NCI-H446 treated with DMSO at 0.1 percent for 48 hours (cell line): ENCODE measurements at regions not wholly inside any gene's neighbourhood (a gene's known extent, or its start where the extent isn't known, plus 50 kb on each side); places are given as distances from the start of the nearest gene placed in this dataset.
"Not testable (repeated sequence)": the region's sequence is repeated elsewhere in the genome, so short reads cannot be mapped to it uniquely, and the experiment has no call there.

Experiments used
- DNase-seq: peaks from one replicate; lab custom pipeline; 2025; lab: John Stamatoyannopoulos, UW

GRCh38 chr3:43838009-43838758 lies 147.4 kb downstream of the ABHD5 start:
- no peak for DNase-seq

GRCh38 chr3:43838877-43839276 lies 148.1 kb downstream of the ABHD5 start:
- no peak for DNase-seq

DNA sequence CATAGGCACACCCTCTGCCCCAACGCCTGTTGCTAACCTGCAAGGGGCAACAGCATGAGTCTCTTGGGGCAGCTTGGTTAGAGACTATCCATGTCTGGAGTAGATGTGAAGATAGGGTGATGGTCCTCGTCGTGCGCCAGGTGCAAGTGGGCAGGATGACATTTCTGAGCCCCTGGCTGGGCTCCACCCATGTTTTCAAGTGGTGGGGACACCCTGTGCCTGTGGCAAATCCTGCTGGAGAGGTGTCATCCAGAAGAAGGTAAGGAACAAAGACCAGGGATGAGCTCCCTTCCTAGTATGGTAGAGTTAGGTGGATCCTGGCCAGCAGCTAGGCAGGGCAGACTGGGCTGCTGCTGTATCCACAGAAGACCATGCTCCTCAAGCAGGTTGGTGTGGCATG lies 152.6 kb downstream of the ABHD5 start:
- no peak for DNase-seq

DNA sequence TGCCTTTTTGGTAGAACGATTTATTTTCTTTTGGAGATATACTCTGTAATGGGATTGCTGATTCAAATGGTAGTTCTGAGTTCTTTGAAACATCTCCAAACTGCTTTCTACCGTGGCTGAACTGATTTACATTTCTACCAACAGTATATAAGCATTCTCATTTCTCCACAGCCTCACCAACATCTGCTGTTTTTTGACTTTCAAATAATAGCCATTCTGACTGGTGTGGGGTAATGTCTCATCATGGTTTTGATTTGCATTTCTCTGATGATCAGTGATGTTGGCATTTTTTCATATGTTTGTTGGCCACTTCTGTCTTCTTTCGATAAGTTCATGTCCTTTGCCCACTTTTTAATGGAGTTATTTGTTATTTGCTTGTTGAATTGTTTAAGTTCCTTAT lies 154.0 kb downstream of the ABHD5 start:
- DNase-seq, result no peak

- DNase-seq, result not testable (repeated sequence)
These were observed 154.8 kb downstream of the ABHD5 start for GRCh38 chr3:43845553-43845952.

GRCh38 chr3:43852066-43852465 lies 161.3 kb downstream of the ABHD5 start:
- no peak for DNase-seq

DNA sequence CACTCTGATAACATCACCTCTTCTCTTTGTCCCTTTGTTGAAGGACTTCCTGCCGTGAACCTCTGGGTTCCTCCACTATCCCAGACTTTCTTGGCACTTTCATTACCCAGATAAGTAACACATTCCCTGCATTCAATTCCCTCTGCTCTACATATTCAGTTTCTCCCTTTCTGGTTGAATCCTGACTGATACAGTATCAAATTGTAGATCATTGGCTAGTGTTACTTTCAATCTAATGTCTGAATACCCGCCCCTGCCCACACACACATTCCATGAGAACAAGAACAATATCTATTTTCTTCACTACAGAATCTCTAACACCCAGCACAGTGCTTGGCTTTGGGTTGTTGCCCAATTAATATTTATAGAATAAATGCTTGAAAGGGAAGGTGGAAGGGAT lies 163.5 kb downstream of the ABHD5 start:
- DNase-seq, result no peak

GRCh38 chr3:43854916-43855315 lies 164.2 kb downstream of the ABHD5 start:
- DNase-seq, result no peak

- no peak for DNase-seq
These were observed 165.0 kb downstream of the ABHD5 start for GRCh38 chr3:43855674-43856299.

DNA sequence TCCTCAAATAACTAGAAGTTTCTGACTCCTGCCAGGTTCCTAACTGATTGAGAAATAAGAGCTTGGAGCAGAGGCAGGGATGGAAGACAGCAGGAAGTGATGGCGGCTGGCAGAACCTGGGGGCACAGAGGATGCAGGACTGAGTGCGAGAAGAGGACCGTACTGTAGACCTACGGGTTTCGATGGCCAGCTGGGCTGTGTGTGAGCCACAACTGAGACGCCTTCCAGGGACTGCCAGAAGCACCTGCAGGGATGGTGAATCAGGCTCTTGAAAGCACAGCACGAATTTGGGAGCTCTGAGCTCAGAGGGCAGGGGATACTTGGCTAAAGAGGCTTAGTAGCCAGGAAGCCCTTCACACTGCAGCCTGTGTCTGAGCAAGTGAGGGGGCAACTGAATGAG lies 165.6 kb downstream of the ABHD5 start:
- no peak for DNase-seq

- no peak for DNase-seq
These were observed 166.0 kb downstream of the ABHD5 start for GRCh38 chr3:43856761-43857160.

DNA sequence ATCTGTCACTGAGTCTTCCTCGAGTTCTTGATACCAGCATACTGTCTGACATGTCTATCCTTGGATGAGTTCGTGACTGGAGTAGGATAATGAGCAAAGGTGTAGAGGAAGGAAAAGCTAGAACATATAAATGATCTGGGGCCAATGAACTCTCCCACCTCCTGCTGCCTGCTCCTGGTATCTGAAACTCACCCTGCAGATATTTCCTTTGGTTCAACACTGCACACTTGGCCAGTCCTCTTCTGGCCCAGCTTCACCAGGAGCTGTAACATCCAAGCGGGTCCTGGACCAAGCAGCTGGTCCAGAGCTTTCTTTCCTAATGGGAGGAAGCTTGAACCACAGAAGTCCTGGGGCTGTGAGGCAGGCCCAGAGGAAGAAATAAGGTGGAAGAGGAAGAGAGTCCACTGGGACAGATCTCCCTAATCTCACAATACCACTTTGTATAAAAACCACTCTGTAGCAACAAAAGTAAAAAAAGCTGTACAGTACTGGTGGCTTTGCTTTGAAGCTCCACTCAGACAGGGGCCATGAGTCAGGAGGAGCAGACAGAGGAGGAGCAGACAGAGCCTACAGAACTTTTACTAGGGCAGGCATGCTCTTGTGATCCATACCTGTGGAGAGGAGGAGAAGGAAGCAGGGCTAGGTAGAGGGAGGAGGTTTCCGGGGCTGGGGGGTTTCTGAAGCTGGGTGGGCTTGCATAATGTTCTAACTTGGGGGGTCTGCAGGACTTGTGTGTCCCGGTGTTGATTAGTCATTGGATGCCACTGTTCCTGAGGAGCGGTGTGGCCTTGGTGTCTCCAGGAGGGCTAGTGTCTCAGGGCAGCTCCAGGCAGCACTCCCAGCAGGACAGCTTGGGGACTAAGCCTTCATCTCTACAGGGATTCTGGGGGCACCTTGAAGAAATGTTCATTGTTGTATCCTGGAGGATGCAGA lies 166.9 kb downstream of the ABHD5 start:
- no peak for DNase-seq

DNA sequence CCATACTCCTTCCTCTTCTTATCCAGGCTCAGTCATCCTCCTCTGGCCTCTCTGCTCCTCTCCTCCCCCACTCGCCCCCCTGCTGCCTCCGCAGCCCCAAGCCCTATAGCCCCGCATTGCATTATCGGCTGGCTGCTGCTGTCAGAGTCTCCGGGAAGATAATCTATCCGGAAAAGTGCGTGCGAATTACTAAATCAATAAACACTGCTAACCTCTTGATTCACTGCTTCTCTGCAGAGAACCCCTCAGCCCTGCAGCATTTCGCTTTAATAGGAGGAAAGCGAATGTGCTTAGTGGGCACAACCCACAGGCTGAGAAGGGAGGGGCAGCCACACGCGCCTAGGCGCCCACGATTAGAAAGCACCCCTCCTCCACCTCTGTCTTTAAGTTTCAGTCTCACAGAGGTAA lies 167.6 kb downstream of the ABHD5 start:
- no peak for DNase-seq

DNA sequence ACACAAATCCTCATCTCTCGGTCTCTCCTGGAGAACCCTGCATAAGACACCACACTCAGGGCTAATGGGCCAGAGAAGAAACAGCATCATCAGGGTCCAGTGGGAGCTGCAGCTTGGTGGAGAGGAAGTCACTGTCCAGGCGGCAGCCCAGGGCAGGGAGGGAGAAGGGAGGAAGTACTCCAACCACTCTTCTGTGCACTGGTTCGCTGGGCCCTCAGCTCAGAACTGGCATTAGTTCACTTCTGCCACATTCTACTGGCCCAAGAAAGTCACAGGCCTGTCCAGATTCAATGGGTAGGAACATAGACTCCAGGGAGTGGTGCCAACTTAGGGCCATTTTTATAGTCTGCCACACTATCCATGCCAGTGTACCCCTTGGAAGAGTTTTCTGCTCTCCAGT lies 169.0 kb downstream of the ABHD5 start:
- DNase-seq, result no peak

- DNase-seq, result no peak
These were observed 170.9 kb downstream of the ABHD5 start for GRCh38 chr3:43861635-43862034.

- no peak for DNase-seq
These were observed 171.7 kb downstream of the ABHD5 start for GRCh38 chr3:43862470-43862869.

GRCh38 chr3:43862992-43863805 lies 172.5 kb downstream of the ABHD5 start:
- DNase-seq, result no peak

DNA sequence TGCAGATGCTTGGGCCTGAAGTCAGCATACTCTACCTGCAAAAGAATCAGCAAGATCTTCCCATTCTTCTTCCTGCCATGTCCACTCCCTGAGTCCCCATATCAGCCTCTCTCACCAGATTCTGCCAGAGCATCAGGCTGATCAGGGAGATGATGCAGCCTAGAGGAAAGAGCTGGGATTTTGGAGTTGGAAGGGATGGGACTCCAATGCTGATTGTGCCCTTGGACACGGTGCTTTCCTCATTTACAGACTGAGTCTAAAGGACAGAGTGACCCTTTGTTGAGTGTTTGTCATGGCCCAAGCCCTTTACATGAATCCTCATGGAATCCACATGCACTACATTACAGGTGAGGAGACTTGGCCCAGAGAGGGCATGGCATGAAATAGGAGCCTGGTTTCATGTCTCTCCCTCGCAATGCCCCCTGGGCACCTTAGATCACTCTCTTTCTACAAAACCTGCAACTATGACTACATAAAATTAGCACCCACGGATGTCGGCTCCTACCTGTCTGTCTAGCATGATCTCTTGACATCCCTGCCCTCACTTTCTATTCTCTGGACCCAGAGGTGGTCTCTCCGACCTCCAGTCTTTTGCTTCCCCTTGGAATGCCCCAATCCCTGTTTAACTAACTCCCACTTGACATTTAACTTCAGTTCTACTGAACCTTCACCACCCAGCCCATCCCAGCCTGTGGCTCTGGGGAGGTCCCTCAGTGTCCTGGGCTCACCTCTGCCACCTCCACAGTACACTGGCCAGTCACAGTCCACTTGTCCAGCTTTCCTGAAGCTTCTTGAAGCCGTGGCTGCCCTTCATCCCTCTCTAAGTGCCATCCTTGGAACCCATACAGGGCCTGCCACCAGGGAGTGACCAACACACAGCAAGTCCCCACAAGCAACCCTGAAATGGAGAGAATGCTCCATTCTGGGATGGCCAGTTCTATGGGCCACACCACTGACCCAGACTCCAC lies 173.5 kb downstream of the ABHD5 start:
- DNase-seq, result no peak

- DNase-seq, result no peak
These were observed 174.6 kb downstream of the ABHD5 start for GRCh38 chr3:43865351-43865750.

GRCh38 chr3:43865887-43866528 lies 175.3 kb downstream of the ABHD5 start:
- no peak for DNase-seq
